K562 (cell line): ENCODE measurements at regions not wholly inside any gene's neighbourhood (a gene's known extent, or its start where the extent isn't known, plus 50 kb on each side); places are given as distances from the start of the nearest gene placed in this dataset.

Experiments
- ELF1 ChIP-seq: fragments of 200-800 bp; sonication (Bioruptor generic); IDR thresholded peaks from 2 replicates; pipeline ENCODE4 v1.6.1; 2016; ENCODE audit warnings: missing genetic modification characterization, missing compliant biosample characterization
- FOSL1 ChIP-seq: fragments of 200-800 bp; sonication (Bioruptor generic); conservative IDR thresholded peaks from 2 replicates; pipeline ENCODE4 v1.6.1; 2016; ENCODE audit warnings: missing genetic modification characterization, missing compliant biosample characterization
- HNRNPUL1 ChIP-seq: fragments of 200-400 bp; formaldehyde crosslinking; IDR thresholded peaks from 2 replicates; pipeline ENCODE4 v1.6.1; 2017; ENCODE audit warnings: low read length
- HOMEZ ChIP-seq: fragments of 250-450 bp; sonication (Bioruptor Pico); IDR thresholded peaks from 2 replicates; pipeline ENCODE4 v1.4.0; 2020; ENCODE audit warnings: mild to moderate bottlenecking, moderate library complexity
- MGA ChIP-seq: fragments of 450-650 bp; IDR thresholded peaks from 2 replicates; pipeline ENCODE4 v1.6.1; 2016; ENCODE audit warnings: mild to moderate bottlenecking, moderate library complexity
- NFIC ChIP-seq: fragments of 450-650 bp; IDR thresholded peaks from 2 replicates; pipeline ENCODE4 v1.6.1; 2017; ENCODE audit warnings: mild to moderate bottlenecking, inconsistent platforms
- POLR2G ChIP-seq: fragments of 200-400 bp; formaldehyde crosslinking; IDR thresholded peaks from 2 replicates; pipeline ENCODE4 v1.6.1; 2017; ENCODE audit warnings: low read depth, mild to moderate bottlenecking, antibody characterized with exemption, low read length, moderate library complexity
- SMAD2 ChIP-seq: fragments of 150-350 bp; IDR thresholded peaks from 2 replicates; pipeline ENCODE4 v1.6.1; 2014; ENCODE audit warnings: low read depth, mild to moderate bottlenecking, low read length
- TBP ChIP-seq: optimal IDR thresholded peaks from 2 replicates; pipeline ENCODE3; 2011; ENCODE audit warnings: low read depth, low read length, improper control_type of control experiment
- ZNF785 ChIP-seq: fragments of 250-450 bp; sonication (Bioruptor Pico); IDR thresholded peaks from 2 replicates; pipeline ENCODE4 v1.4.0; 2020; ENCODE audit warnings: mild to moderate bottlenecking
- TF ChIP-seq, protein P1 (sequence below), 2 experiments: IDR thresholded peaks; 2 replicates each; pipeline ENCODE4 v1.6.1; 2011; ENCODE audit warnings: borderline replicate concordance in 1 of 2, control low read depth in 1 of 2, low read depth in 1 of 2, low read length in 1 of 2, mild to moderate bottlenecking in 1 of 2, mixed read lengths in 1 of 2, moderate library complexity in 1 of 2; ENCODE audit not compliant: insufficient read depth in 1 of 2, insufficient read length in 1 of 2, poor library complexity in 1 of 2, severe bottlenecking in 1 of 2; ENCODE audit errors: extremely low read depth in 1 of 2

GRCh38 chr12:126899926-126900792 is 1366.8 kb upstream of the TMEM132C start (continued):
- TF ChIP-seq HNRNPUL1, result no peak
- TF ChIP-seq POLR2G, result 0 out of 2 replicates have a peak, but pooled peaks have one; percentile 14
- TF ChIP-seq SMAD2, result no peak
- TF ChIP-seq FOSL1, result no peak
- TF ChIP-seq TBP, result peak; percentile 62
- TF ChIP-seq ZNF785 (CRISPR knock-in tag), result no peak
- TF ChIP-seq NFIC, result peak; percentile 74
- TF ChIP-seq, protein P1, sequence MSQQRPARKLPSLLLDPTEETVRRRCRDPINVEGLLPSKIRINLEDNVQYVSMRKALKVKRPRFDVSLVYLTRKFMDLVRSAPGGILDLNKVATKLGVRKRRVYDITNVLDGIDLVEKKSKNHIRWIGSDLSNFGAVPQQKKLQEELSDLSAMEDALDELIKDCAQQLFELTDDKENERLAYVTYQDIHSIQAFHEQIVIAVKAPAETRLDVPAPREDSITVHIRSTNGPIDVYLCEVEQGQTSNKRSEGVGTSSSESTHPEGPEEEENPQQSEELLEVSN (IDR thresholded peaks at IDR 0.05; ENCODE audit: borderline replicate concordance in 1 of 2, extremely low read depth in 1 of 2, insufficient read depth in 1 of 2, insufficient read length in 1 of 2, low read depth in 1 of 2, low read length in 1 of 2, poor library complexity in 1 of 2, severe bottlenecking in 1 of 2), result peak; percentile 25 to 30
- TF ChIP-seq MGA, result peak; percentile 54
- no peak for TF ChIP-seq ELF1 (tag)
- TF ChIP-seq HOMEZ (CRISPR knock-in tag), result no peak
